KOPT-K1 (cell line): ENCODE measurements at regions not wholly inside any gene's neighbourhood (a gene's known extent, or its start where the extent isn't known, plus 50 kb on each side); places are given as distances from the start of the nearest gene placed in this dataset.

ENCODE experiments used
- H3K27ac ChIP-seq: fragments of 200-600 bp; sonication (generic); 2 replicates; pipeline ENCODE4 v1.5.1; 2016; ENCODE audit warnings: antibody characterized with exemption, mild to moderate bottlenecking, low read depth, low read length; ENCODE audit not compliant: poor library complexity, severe bottlenecking
- H3K36me3 ChIP-seq: fragments of 200-600 bp; sonication (generic); 2 replicates; pipeline ENCODE4 v1.5.1; 2017; ENCODE audit warnings: antibody characterized with exemption, mild to moderate bottlenecking, low read length, moderate library complexity; ENCODE audit not compliant: insufficient read depth
- H3K9me3 ChIP-seq: fragments of 200-600 bp; sonication (generic); 2 replicates; pipeline ENCODE4 v1.5.1; 2017; ENCODE audit warnings: antibody characterized with exemption, low read length, mild to moderate bottlenecking; ENCODE audit not compliant: insufficient read depth, poor library complexity, severe bottlenecking

GRCh38 chr5:167466992-167467391, 824.5 kb upstream of the WWC1 start:
- H3K36me3 ChIP-seq = no peaks in the 10 kb centered on the region
- no peak overlapping the region for H3K27ac ChIP-seq

GRCh38 chr5:167472566-167473108, 818.8 kb upstream of the WWC1 start:
- Histone ChIP-seq H3K36me3 (no peaks in the 10 kb centered on the region), H3K9me3 (no peaks in the 10 kb centered on the region), H3K27ac (no peak overlapping the region)

More at GRCh38 chr5:167466992-167467391, 824.5 kb upstream of the WWC1 start:
- no peaks in the 10 kb centered on the region for H3K9me3 ChIP-seq

GRCh38 chr5:167478188-167478587, 813.3 kb upstream of the WWC1 start:
- no peaks in the 10 kb centered on the region for H3K36me3 ChIP-seq
- H3K27ac ChIP-seq = no peak overlapping the region
- H3K9me3 ChIP-seq = no peaks in the 10 kb centered on the region

- H3K9me3 ChIP-seq = no peaks in the 10 kb centered on the region
- H3K36me3 ChIP-seq = no peaks in the 10 kb centered on the region
- no peak overlapping the region for H3K27ac ChIP-seq
Measured at GRCh38 chr5:167479779-167480178, 811.7 kb upstream of the WWC1 start.

- no peak overlapping the region for H3K27ac ChIP-seq
- no peaks in the 10 kb centered on the region for H3K36me3 ChIP-seq
- H3K9me3 ChIP-seq = no peaks in the 10 kb centered on the region
Measured at GRCh38 chr5:167481345-167481744, 810.1 kb upstream of the WWC1 start.

GRCh38 chr5:167482555-167482954, 808.9 kb upstream of the WWC1 start:
- H3K36me3 ChIP-seq = no peaks in the 10 kb centered on the region
- no peaks in the 10 kb centered on the region for H3K9me3 ChIP-seq
- no peak overlapping the region for H3K27ac ChIP-seq

GRCh38 chr5:167485061-167485774, 806.2 kb upstream of the WWC1 start:
- Histone ChIP-seq H3K36me3 (no peaks in the 10 kb centered on the region), H3K9me3 (no peaks in the 10 kb centered on the region), H3K27ac (no peak overlapping the region)

- no peak overlapping the region for H3K27ac ChIP-seq
- H3K9me3 ChIP-seq = no peaks in the 10 kb centered on the region
- no peaks in the 10 kb centered on the region for H3K36me3 ChIP-seq
Measured at GRCh38 chr5:167488371-167488770, 803.1 kb upstream of the WWC1 start.

GRCh38 chr5:167489202-167489601, 802.2 kb upstream of the WWC1 start:
- no peaks in the 10 kb centered on the region for H3K36me3 ChIP-seq
- no peak overlapping the region for H3K27ac ChIP-seq
- no peaks in the 10 kb centered on the region for H3K9me3 ChIP-seq

- H3K9me3 ChIP-seq = no peaks in the 10 kb centered on the region
- no peaks in the 10 kb centered on the region for H3K36me3 ChIP-seq
- H3K27ac ChIP-seq = no peak overlapping the region
Measured at GRCh38 chr5:167503926-167504720, 787.3 kb upstream of the WWC1 start.

GRCh38 chr5:167507463-167508233, 783.8 kb upstream of the WWC1 start:
- H3K36me3 ChIP-seq = no peaks in the 10 kb centered on the region

GRCh38 chr5:167509076-167509475, 782.4 kb upstream of the WWC1 start:
- Histone ChIP-seq H3K9me3 (no peaks in the 10 kb centered on the region), H3K36me3 (no peaks in the 10 kb centered on the region), H3K27ac (no peak overlapping the region)

More at GRCh38 chr5:167507463-167508233, 783.8 kb upstream of the WWC1 start:
- no peaks in the 10 kb centered on the region for H3K9me3 ChIP-seq
- no peak overlapping the region for H3K27ac ChIP-seq

GRCh38 chr5:167511276-167511675, 780.2 kb upstream of the WWC1 start:
- no peaks in the 10 kb centered on the region for H3K36me3 ChIP-seq
- no peaks in the 10 kb centered on the region for H3K9me3 ChIP-seq
- no peak overlapping the region for H3K27ac ChIP-seq

GRCh38 chr5:167512111-167512510, 779.3 kb upstream of the WWC1 start:
- Histone ChIP-seq H3K27ac (no peak overlapping the region), H3K36me3 (no peaks in the 10 kb centered on the region), H3K9me3 (no peaks in the 10 kb centered on the region)

- Histone ChIP-seq H3K36me3 (no peaks in the 10 kb centered on the region), H3K27ac (no peak overlapping the region)
Measured at GRCh38 chr5:167513381-167513780, 778.1 kb upstream of the WWC1 start.

More at GRCh38 chr5:167513381-167513780, 778.1 kb upstream of the WWC1 start:
- no peaks in the 10 kb centered on the region for H3K9me3 ChIP-seq
